ENCODE measurements at regions not wholly inside any gene's neighbourhood (a gene's known extent, or its start where the extent isn't known, plus 50 kb on each side); places are given as distances from the start of the nearest gene placed in this dataset.

GRCh38 chr18:55137602-55138001 is 178.3 kb upstream of the CCDC68 start:
- Mint-ChIP-seq H3K4me3 (ENCODE audit: unreplicated experiment) (no peak overlapping the region), H3K4me1 (ENCODE audit: low read depth, unreplicated experiment) (no peaks in the 10 kb centered on the region), H3K27me3 (ENCODE audit: unreplicated experiment) (no peaks in the 10 kb centered on the region), H3K27ac (ENCODE audit: unreplicated experiment) (no peak overlapping the region), H3K36me3 (ENCODE audit: unreplicated experiment) (no peaks in the 10 kb centered on the region), H3K9me3 (ENCODE audit: unreplicated experiment) (no peaks in the 10 kb centered on the region)
- no peak for TF ChIP-seq CTCF (IDR thresholded peaks at IDR 0.05; ENCODE audit: partially characterized antibody, unreplicated experiment)
- no peak for DNase-seq

- no peak for DNase-seq
- no peak for TF ChIP-seq CTCF (IDR thresholded peaks at IDR 0.05; ENCODE audit: partially characterized antibody, unreplicated experiment)
- no peaks in the 10 kb centered on the region for H3K9me3 Mint-ChIP-seq (ENCODE audit: unreplicated experiment)
- no peaks in the 10 kb centered on the region for H3K36me3 Mint-ChIP-seq (ENCODE audit: unreplicated experiment)
- no peaks in the 10 kb centered on the region for H3K4me1 Mint-ChIP-seq (ENCODE audit: low read depth, unreplicated experiment)
- no peaks in the 10 kb centered on the region for H3K27me3 Mint-ChIP-seq (ENCODE audit: unreplicated experiment)
- no peak overlapping the region for H3K27ac Mint-ChIP-seq (ENCODE audit: unreplicated experiment)
- no peak overlapping the region for H3K4me3 Mint-ChIP-seq (ENCODE audit: unreplicated experiment)
Measured at GRCh38 chr18:55136864-55137263, 177.6 kb upstream of the CCDC68 start.

- Mint-ChIP-seq H3K27me3 (ENCODE audit: unreplicated experiment) (no peaks in the 10 kb centered on the region), H3K9me3 (ENCODE audit: unreplicated experiment) (no peaks in the 10 kb centered on the region), H3K27ac (ENCODE audit: unreplicated experiment) (no peak overlapping the region), H3K4me3 (ENCODE audit: unreplicated experiment) (no peak overlapping the region), H3K36me3 (ENCODE audit: unreplicated experiment) (no peaks in the 10 kb centered on the region), H3K4me1 (ENCODE audit: low read depth, unreplicated experiment) (no peaks in the 10 kb centered on the region)
- no peak for TF ChIP-seq CTCF (IDR thresholded peaks at IDR 0.05; ENCODE audit: partially characterized antibody, unreplicated experiment)
- no peak for DNase-seq
Measured at GRCh38 chr18:55136258-55136657, 177.0 kb upstream of the CCDC68 start.

- TF ChIP-seq CTCF (IDR thresholded peaks at IDR 0.05; ENCODE audit: partially characterized antibody, unreplicated experiment), result no peak
- Mint-ChIP-seq H3K4me3 (ENCODE audit: unreplicated experiment) (no peak overlapping the region), H3K36me3 (ENCODE audit: unreplicated experiment) (no peaks in the 10 kb centered on the region), H3K4me1 (ENCODE audit: low read depth, unreplicated experiment) (no peaks in the 10 kb centered on the region), H3K27me3 (ENCODE audit: unreplicated experiment) (no peaks in the 10 kb centered on the region), H3K9me3 (ENCODE audit: unreplicated experiment) (no peaks in the 10 kb centered on the region), H3K27ac (ENCODE audit: unreplicated experiment) (no peak overlapping the region)
- DNase-seq, result no peak
Measured at GRCh38 chr18:55133378-55133777, 174.1 kb upstream of the CCDC68 start.

GRCh38 chr18:55128437-55128836 is 169.2 kb upstream of the CCDC68 start:
- DNase-seq, result peak; percentile 18
- no peaks in the 10 kb centered on the region for H3K36me3 Mint-ChIP-seq (ENCODE audit: unreplicated experiment)
- no peak for TF ChIP-seq CTCF (IDR thresholded peaks at IDR 0.05; ENCODE audit: partially characterized antibody, unreplicated experiment)
- H3K9me3 Mint-ChIP-seq (ENCODE audit: unreplicated experiment), result no peaks in the 10 kb centered on the region
- no peaks in the 10 kb centered on the region for H3K27me3 Mint-ChIP-seq (ENCODE audit: unreplicated experiment)
- no peak overlapping the region for H3K4me3 Mint-ChIP-seq (ENCODE audit: unreplicated experiment)
- no peak overlapping the region for H3K27ac Mint-ChIP-seq (ENCODE audit: unreplicated experiment)
- no peaks in the 10 kb centered on the region for H3K4me1 Mint-ChIP-seq (ENCODE audit: low read depth, unreplicated experiment)
